OCI-M1 (cell line): ENCODE measurements at regions not wholly inside any gene's neighbourhood (a gene's known extent, or its start where the extent isn't known, plus 50 kb on each side); places are given as distances from the start of the nearest gene placed in this dataset.

ENCODE experiments used
- DNase-seq: peaks from one replicate; lab custom pipeline; 2025; lab: John Stamatoyannopoulos, UW

- DNase-seq: peak; percentile 45
Measured at GRCh38 chr4:54493862-54494261, 163.9 kb upstream of the KIT start.

- no peak for DNase-seq
Measured at GRCh38 chr4:54495091-54495490, 162.7 kb upstream of the KIT start.

- DNase-seq: no peak
Measured at GRCh38 chr4:54495641-54496040, 162.1 kb upstream of the KIT start.

- DNase-seq: no peak
Measured at GRCh38 chr4:54496412-54496811, 161.3 kb upstream of the KIT start.

- DNase-seq: no peak
Measured at GRCh38 chr4:54497947-54498346, 159.8 kb upstream of the KIT start.

GRCh38 chr4:54498661-54499111 is 159.1 kb upstream of the KIT start:
- no peak for DNase-seq

- DNase-seq: peak; percentile 44
Measured at GRCh38 chr4:54499308-54500074, 158.3 kb upstream of the KIT start.

GRCh38 chr4:54505362-54505761 is 152.4 kb upstream of the KIT start:
- DNase-seq: no peak

- no peak for DNase-seq
Measured at GRCh38 chr4:54505996-54506395, 151.8 kb upstream of the KIT start.

GRCh38 chr4:54509057-54509456 is 148.7 kb upstream of the KIT start:
- DNase-seq: no peak

- no peak for DNase-seq
Measured at GRCh38 chr4:54513204-54513603, 144.6 kb upstream of the KIT start.

- DNase-seq: no peak
Measured at GRCh38 chr4:54513741-54514140, 144.0 kb upstream of the KIT start.

GRCh38 chr4:54516556-54517215 is 141.1 kb upstream of the KIT start:
- DNase-seq: no peak

GRCh38 chr4:54517781-54518444 is 139.8 kb upstream of the KIT start:
- peak; percentile 7 for DNase-seq

- no peak for DNase-seq
Measured at GRCh38 chr4:54525602-54526001, 132.2 kb upstream of the KIT start.

GRCh38 chr4:54526560-54526959 is 131.2 kb upstream of the KIT start:
- DNase-seq: no peak

GRCh38 chr4:54527532-54527931 is 130.2 kb upstream of the KIT start:
- DNase-seq: no peak

GRCh38 chr4:54539500-54540029 is 118.2 kb upstream of the KIT start:
- no peak for DNase-seq

- peak; percentile 35 for DNase-seq
Measured at GRCh38 chr4:54540931-54541330, 116.8 kb upstream of the KIT start.

GRCh38 chr4:54541426-54542118 is 116.2 kb upstream of the KIT start:
- DNase-seq: no peak

- no peak for DNase-seq
Measured at GRCh38 chr4:54542119-54542438, 115.7 kb upstream of the KIT start.

- DNase-seq: peak; percentile 96
Measured at GRCh38 chr4:54542540-54543041, 115.2 kb upstream of the KIT start.
